Breast epithelium (tissue), 3 donors: ENCODE measurements at regions not wholly inside any gene's neighbourhood (a gene's known extent, or its start where the extent isn't known, plus 50 kb on each side); places are given as distances from the start of the nearest gene placed in this dataset.
"Not testable (repeated sequence)": the region's sequence is repeated elsewhere in the genome, so short reads cannot be mapped to it uniquely, and the experiment has no call there.

ENCODE experiments used
- POLR2A ChIP-seq: fragments of 450-650 bp; IDR thresholded peaks from one replicate; pipeline ENCODE4 v1.6.1; 2016; ENCODE audit warnings: antibody characterized with exemption, mild to moderate bottlenecking, moderate library complexity
- POLR2AphosphoS5 ChIP-seq, 3 donors: sonication (generic); formaldehyde crosslinking; IDR thresholded peaks; one replicate each; pipeline ENCODE4 v1.6.1; 2017; ENCODE audit warnings: antibody characterized with exemption in 3 of 3
- TF ChIP-seq, protein P1 (sequence below), 3 donors: fragments of 450-650 bp; IDR thresholded peaks; one replicate each; pipeline ENCODE4 v1.5.1; 2016 to 2017; ENCODE audit warnings: antibody characterized with exemption in 3 of 3, mild to moderate bottlenecking in 3 of 3, moderate library complexity in 3 of 3

DNA sequence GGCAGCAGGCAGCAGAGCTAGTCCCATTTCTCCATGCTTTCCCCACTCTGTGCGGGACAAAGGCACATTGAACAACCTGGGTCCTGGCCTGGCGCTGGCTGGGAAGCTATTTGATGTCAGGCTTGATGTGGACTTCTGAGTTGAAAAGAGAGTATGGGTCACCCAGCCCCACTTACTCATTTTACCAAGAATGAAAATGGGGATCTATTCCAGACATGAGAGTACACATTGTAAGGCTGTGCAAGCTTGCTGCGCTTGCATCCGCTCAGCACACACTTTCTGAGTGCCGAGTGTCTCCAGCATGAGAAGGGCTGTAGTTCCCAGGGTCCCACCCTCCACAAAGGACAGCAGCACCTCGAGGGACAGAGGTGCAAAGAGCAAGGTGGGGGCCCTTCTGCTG, 71.7 kb upstream of the PLEKHG4B start:
- TF ChIP-seq, protein P1, sequence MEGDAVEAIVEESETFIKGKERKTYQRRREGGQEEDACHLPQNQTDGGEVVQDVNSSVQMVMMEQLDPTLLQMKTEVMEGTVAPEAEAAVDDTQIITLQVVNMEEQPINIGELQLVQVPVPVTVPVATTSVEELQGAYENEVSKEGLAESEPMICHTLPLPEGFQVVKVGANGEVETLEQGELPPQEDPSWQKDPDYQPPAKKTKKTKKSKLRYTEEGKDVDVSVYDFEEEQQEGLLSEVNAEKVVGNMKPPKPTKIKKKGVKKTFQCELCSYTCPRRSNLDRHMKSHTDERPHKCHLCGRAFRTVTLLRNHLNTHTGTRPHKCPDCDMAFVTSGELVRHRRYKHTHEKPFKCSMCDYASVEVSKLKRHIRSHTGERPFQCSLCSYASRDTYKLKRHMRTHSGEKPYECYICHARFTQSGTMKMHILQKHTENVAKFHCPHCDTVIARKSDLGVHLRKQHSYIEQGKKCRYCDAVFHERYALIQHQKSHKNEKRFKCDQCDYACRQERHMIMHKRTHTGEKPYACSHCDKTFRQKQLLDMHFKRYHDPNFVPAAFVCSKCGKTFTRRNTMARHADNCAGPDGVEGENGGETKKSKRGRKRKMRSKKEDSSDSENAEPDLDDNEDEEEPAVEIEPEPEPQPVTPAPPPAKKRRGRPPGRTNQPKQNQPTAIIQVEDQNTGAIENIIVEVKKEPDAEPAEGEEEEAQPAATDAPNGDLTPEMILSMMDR (IDR thresholded peaks at IDR 0.05), result not testable (repeated sequence)
- not testable (repeated sequence) for TF ChIP-seq POLR2A; POLR2AphosphoS5 (IDR thresholded peaks at IDR 0.05)
